Osteocyte (in vitro differentiated cells): ENCODE measurements at regions not wholly inside any gene's neighbourhood (a gene's known extent, or its start where the extent isn't known, plus 50 kb on each side); places are given as distances from the start of the nearest gene placed in this dataset.

Experiments used
- DNase-seq: peaks from one replicate; pipeline ENCODE4 v3.0.0; 2021; ENCODE audit warnings: mixed read lengths; ENCODE audit not compliant: unreplicated experiment; ENCODE audit errors: extremely low spot score
- H3K27ac Mint-ChIP-seq: one replicate; pipeline ENCODE4 v1.8.0; 2021; ENCODE audit warnings: mild to moderate bottlenecking, mixed read lengths; ENCODE audit not compliant: unreplicated experiment
- H3K27me3 Mint-ChIP-seq: one replicate; pipeline ENCODE4 v1.8.0; 2021; ENCODE audit warnings: mixed read lengths; ENCODE audit not compliant: unreplicated experiment
- H3K36me3 Mint-ChIP-seq: one replicate; pipeline ENCODE4 v1.8.0; 2021; ENCODE audit warnings: mixed read lengths; ENCODE audit not compliant: unreplicated experiment
- H3K4me1 Mint-ChIP-seq: one replicate; pipeline ENCODE4 v1.8.0; 2021; ENCODE audit warnings: mixed read lengths; ENCODE audit not compliant: unreplicated experiment
- H3K4me3 Mint-ChIP-seq: one replicate; pipeline ENCODE4 v1.8.0; 2021; ENCODE audit warnings: mild to moderate bottlenecking, moderate library complexity, mixed read lengths; ENCODE audit not compliant: unreplicated experiment
- H3K9me3 Mint-ChIP-seq: one replicate; pipeline ENCODE4 v1.8.0; 2021; ENCODE audit warnings: mixed read lengths; ENCODE audit not compliant: unreplicated experiment
- CTCF ChIP-seq: fragments of 200-600 bp; sonication (generic); IDR thresholded peaks from 2 replicates; pipeline ENCODE4 v1.5.0; 2021; ENCODE audit warnings: antibody characterized with exemption, mild to moderate bottlenecking, moderate library complexity

- H3K27me3 Mint-ChIP-seq = no peaks in the 10 kb centered on the region
- peaks cover 6% of the 10 kb centered on the region for H3K36me3 Mint-ChIP-seq
- H3K4me1 Mint-ChIP-seq = peaks cover 64% of the 10 kb centered on the region
- TF ChIP-seq CTCF = no peak
- no peaks in the 10 kb centered on the region for H3K9me3 Mint-ChIP-seq
- H3K27ac Mint-ChIP-seq = peak overlapping the region; percentile 85
- peak overlapping the region; percentile 21 for H3K4me3 Mint-ChIP-seq
- no peak for DNase-seq
Observed at GRCh38 chr14:100386121-100386520, 63.0 kb downstream of the SLC25A47 start.

- H3K4me3 Mint-ChIP-seq = peak overlapping the region; percentile 10
- H3K36me3 Mint-ChIP-seq = peaks cover 10% of the 10 kb centered on the region
- no peaks in the 10 kb centered on the region for H3K27me3 Mint-ChIP-seq
- H3K4me1 Mint-ChIP-seq = peaks cover 70% of the 10 kb centered on the region
- no peak for TF ChIP-seq CTCF
- peak overlapping the region; percentile 85 for H3K27ac Mint-ChIP-seq
- H3K9me3 Mint-ChIP-seq = no peaks in the 10 kb centered on the region
- DNase-seq = no peak
Observed at GRCh38 chr14:100386846-100387245, 63.7 kb downstream of the SLC25A47 start.

GRCh38 chr14:100387450-100387849 is 64.3 kb downstream of the SLC25A47 start:
- Mint-ChIP-seq H3K9me3 (no peaks in the 10 kb centered on the region), H3K4me3 (no peak overlapping the region), H3K27ac (no peak overlapping the region), H3K27me3 (no peaks in the 10 kb centered on the region), H3K4me1 (peaks cover 74% of the 10 kb centered on the region), H3K36me3 (peaks cover 8% of the 10 kb centered on the region)
- TF ChIP-seq CTCF = no peak
- no peak for DNase-seq

- no peak for TF ChIP-seq CTCF
- Mint-ChIP-seq H3K4me3 (no peak overlapping the region), H3K36me3 (peaks cover 8% of the 10 kb centered on the region), H3K9me3 (no peaks in the 10 kb centered on the region), H3K27me3 (no peaks in the 10 kb centered on the region), H3K4me1 (peaks cover 84% of the 10 kb centered on the region), H3K27ac (peak overlapping the region; percentile 1)
- no peak for DNase-seq
Observed at GRCh38 chr14:100388103-100389054, 65.2 kb downstream of the SLC25A47 start.

GRCh38 chr14:100389497-100390104 is 66.5 kb downstream of the SLC25A47 start:
- Mint-ChIP-seq H3K36me3 (peaks cover 12% of the 10 kb centered on the region), H3K27ac (no peak overlapping the region), H3K27me3 (no peaks in the 10 kb centered on the region), H3K9me3 (no peaks in the 10 kb centered on the region), H3K4me1 (peaks cover 76% of the 10 kb centered on the region), H3K4me3 (no peak overlapping the region)
- no peak for TF ChIP-seq CTCF
- no peak for DNase-seq
